ENCODE measurements at regions not wholly inside any gene's neighbourhood (a gene's known extent, or its start where the extent isn't known, plus 50 kb on each side); places are given as distances from the start of the nearest gene placed in this dataset.

DNA sequence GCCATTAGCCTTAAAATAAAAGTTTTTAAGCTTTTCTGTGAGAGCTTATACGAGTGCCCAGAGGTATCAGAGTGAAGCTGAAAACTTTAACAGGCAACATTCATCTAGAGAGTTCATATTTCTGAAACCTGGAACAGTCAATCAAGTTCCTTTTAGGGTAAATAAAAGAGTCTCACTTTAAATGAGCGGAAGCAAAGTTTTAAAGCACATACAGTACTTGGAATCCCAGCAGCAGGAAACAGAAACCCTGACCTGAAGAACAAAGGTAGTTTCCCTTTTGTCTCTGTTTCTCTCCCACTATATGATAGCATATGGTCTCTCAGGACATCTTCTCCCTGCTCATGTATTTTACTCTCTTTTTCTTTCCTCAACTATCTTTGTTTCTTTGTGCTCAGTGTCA, 153.0 kb downstream of the ASB9 start:
- no peaks in the 10 kb centered on the region for H4K20me1 ChIP-seq (ENCODE audit: insufficient read depth)
- in situ Hi-C loops (cut with MboI) = no loop called here
- TF ChIP-seq EZH2 (IDR thresholded peaks at IDR 0.05; ENCODE audit: insufficient read depth, poor library complexity, severe bottlenecking) = no peak
- no peak for TF ChIP-seq EZH2phosphoT487 (IDR thresholded peaks at IDR 0.05; ENCODE audit: insufficient read depth, low read depth)

DNA sequence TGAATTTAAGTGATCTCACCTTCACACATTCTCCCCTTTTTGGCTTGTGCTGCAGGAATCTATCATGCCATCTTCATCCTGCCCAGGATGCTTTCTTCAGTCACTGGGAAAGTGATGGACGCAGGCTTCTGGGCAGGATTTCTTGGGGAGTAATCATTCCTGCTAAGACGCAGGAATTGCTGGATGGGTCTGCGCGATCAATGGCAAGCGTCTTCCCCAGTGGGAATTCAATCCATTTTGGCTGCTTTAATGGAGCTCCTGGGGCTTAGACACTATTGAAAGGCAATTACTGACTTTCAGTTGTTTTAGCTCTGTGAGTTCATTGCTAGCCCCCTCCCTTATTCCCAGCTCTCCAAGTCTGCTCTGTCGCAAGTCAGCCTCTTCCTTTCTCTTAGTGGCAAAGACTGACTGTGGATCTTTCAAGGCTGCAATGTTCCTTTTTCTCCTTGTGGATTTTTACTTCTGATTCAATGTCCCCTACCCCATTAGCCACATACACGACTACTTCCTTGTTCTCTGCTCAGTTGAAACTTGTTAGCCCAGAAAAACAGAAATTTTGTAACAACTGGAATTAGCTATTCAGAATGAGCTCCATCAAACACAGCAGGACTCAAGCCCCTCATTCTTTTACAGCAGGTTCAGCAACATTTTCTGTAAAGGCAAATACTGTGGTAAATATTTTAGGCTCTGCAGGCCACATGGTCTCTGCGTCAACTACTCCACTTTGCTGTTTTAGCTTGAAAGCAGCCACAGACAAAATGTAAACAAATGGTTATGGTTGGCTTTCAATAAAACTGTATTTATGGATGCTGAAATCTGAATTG, 154.9 kb downstream of the ASB9 start:
- Histone ChIP-seq H4K20me1 (ENCODE audit: insufficient read depth) (no peaks in the 10 kb centered on the region), H3K9me2 (ENCODE audit: insufficient read depth) (no peaks in the 10 kb centered on the region), H3K4me3 (no peak overlapping the region), H3K4me1 (ENCODE audit: insufficient read depth) (no peaks in the 10 kb centered on the region), H3K79me2 (ENCODE audit: insufficient read depth) (no peaks in the 10 kb centered on the region), H3F3A (ENCODE audit: insufficient read depth) (no peaks in the 10 kb centered on the region), H3K27ac (no peak overlapping the region), H3K36me3 (ENCODE audit: low read depth) (no peaks in the 10 kb centered on the region), H3K27me3 (replicated peaks; ENCODE audit: insufficient read depth) (no peaks in the 10 kb centered on the region), H3K9me3 (ENCODE audit: low read depth) (no peaks in the 10 kb centered on the region), H3K9ac (no peak overlapping the region), H2AFZ (no peak overlapping the region), H3K4me2 (ENCODE audit: unreplicated experiment) (no peak overlapping the region)
- 20 to 27% methylated on average over 8 of the region's 8 CpGs for WGBS, 2 experiments (ENCODE audit: low coverage in 1 of 2, low lambda C conversion rate in 2 of 2, missing lambda C conversion rate in 2 of 2)
- no peak for DNase-seq
- no peak for TF ChIP-seq EZH2 (IDR thresholded peaks at IDR 0.05; ENCODE audit: insufficient read depth, poor library complexity, severe bottlenecking)
- in situ Hi-C loops (cut with MboI) = no loop called here

More for the DNA sequence above, 153.0 kb downstream of the ASB9 start:
- Histone ChIP-seq H3K9ac (no peak overlapping the region), H2AFZ (no peak overlapping the region), H3K9me2 (ENCODE audit: insufficient read depth) (no peaks in the 10 kb centered on the region), H3K36me3 (ENCODE audit: low read depth) (no peaks in the 10 kb centered on the region), H3K27me3 (replicated peaks; ENCODE audit: insufficient read depth) (no peaks in the 10 kb centered on the region), H3K79me2 (ENCODE audit: insufficient read depth) (no peaks in the 10 kb centered on the region), H3K4me1 (ENCODE audit: insufficient read depth) (no peaks in the 10 kb centered on the region), H3K27ac (no peak overlapping the region), H3K4me3 (no peak overlapping the region), H3K9me3 (ENCODE audit: low read depth) (no peaks in the 10 kb centered on the region), H3K4me2 (ENCODE audit: unreplicated experiment) (no peak overlapping the region), H3F3A (ENCODE audit: insufficient read depth) (no peaks in the 10 kb centered on the region)
- no peak for DNase-seq
- WGBS, 2 experiments (ENCODE audit: low coverage in 1 of 2, low lambda C conversion rate in 2 of 2, missing lambda C conversion rate in 2 of 2) = 24 to 26% methylated on average over 2 of the region's 2 CpGs

DNA sequence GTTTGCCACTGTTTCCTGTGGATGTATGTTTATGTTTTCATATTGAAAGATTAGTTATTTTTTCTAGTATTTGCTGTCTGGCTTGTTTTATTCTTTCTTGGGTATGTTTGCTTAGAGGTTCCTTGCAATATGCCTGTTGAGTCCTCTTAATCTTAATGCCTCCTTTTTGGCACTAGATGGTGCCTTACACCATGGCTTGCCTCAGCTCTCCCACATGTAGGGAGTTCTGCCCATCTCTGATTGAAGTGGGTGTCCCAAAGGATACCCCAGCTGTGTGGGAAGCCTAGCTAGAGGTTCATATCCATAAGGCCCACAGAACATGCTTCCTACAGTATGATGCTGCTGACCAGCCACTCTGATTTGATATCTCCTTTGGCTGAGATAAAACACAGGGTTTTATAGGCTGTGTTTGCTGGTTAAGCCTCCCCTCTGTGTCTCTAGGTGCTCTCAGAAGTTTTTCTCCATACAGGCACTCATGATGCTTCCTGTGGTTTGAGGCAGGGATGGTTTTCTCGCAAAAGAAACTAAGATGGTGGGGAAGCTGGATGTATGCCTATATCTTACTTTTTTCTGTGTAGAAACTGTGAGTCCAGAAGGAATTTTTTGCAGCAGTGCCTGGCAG, 162.4 kb downstream of the ASB9 start:
- WGBS, 2 experiments (ENCODE audit: low coverage in 1 of 2, low lambda C conversion rate in 2 of 2, missing lambda C conversion rate in 2 of 2) = 14 to 50% methylated on average over 1 of the region's 1 CpG
- Histone ChIP-seq H3K9me3 (ENCODE audit: low read depth) (no peaks in the 10 kb centered on the region), H3K27ac (no peak overlapping the region), H3K36me3 (ENCODE audit: low read depth) (no peaks in the 10 kb centered on the region), H3K27me3 (replicated peaks; ENCODE audit: insufficient read depth) (no peaks in the 10 kb centered on the region), H3K9me2 (ENCODE audit: insufficient read depth) (no peaks in the 10 kb centered on the region), H3F3A (ENCODE audit: insufficient read depth) (no peaks in the 10 kb centered on the region), H3K4me2 (ENCODE audit: unreplicated experiment) (no peak overlapping the region), H4K20me1 (ENCODE audit: insufficient read depth) (no peaks in the 10 kb centered on the region), H3K4me3 (no peak overlapping the region), H3K79me2 (ENCODE audit: insufficient read depth) (no peaks in the 10 kb centered on the region), H3K9ac (no peak overlapping the region), H3K4me1 (ENCODE audit: insufficient read depth) (no peaks in the 10 kb centered on the region), H2AFZ (no peak overlapping the region)
- DNase-seq = no peak
- TF ChIP-seq EZH2 (IDR thresholded peaks at IDR 0.05; ENCODE audit: insufficient read depth, poor library complexity, severe bottlenecking) (no peak), EZH2phosphoT487 (IDR thresholded peaks at IDR 0.05; ENCODE audit: insufficient read depth, low read depth) (no peak)
- in situ Hi-C loops (cut with MboI) = no loop called here

DNA sequence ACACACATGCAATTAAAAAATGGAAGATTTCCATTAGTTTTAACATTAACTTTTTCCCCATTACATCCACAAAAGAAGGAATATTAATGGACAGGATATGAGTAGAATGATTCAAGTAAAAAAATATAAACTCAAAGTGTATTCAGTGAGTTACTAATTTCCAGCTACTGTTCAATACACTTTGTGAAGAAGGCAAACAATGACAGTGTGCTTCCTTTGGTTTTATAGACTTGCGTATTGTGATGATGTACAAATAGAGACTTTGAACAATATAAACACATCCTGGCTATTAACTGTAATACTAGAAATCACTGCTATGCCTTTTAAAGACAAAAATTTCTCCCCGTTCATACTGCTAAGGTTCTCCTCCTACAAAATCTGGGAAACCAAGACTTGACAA, 171.4 kb downstream of the ASB9 start:
- no peaks in the 10 kb centered on the region for H3K4me1 ChIP-seq (ENCODE audit: insufficient read depth)
- no peaks in the 10 kb centered on the region for H3K9me2 ChIP-seq (ENCODE audit: insufficient read depth)
- H3K27me3 ChIP-seq (replicated peaks; ENCODE audit: insufficient read depth) = no peaks in the 10 kb centered on the region
- H3K9me3 ChIP-seq (ENCODE audit: low read depth) = no peaks in the 10 kb centered on the region
- no peaks in the 10 kb centered on the region for H4K20me1 ChIP-seq (ENCODE audit: insufficient read depth)
- no peaks in the 10 kb centered on the region for H3K36me3 ChIP-seq (ENCODE audit: low read depth)
- no peak for TF ChIP-seq EZH2phosphoT487 (IDR thresholded peaks at IDR 0.05; ENCODE audit: insufficient read depth, low read depth)
- H3K9ac ChIP-seq = no peak overlapping the region
- WGBS, 2 experiments (ENCODE audit: low coverage in 1 of 2, low lambda C conversion rate in 2 of 2, missing lambda C conversion rate in 2 of 2) = 42 to 45% methylated on average over 2 of the region's 2 CpGs
- H3K4me3 ChIP-seq = no peak overlapping the region
- H3F3A ChIP-seq (ENCODE audit: insufficient read depth) = no peaks in the 10 kb centered on the region
- H2AFZ ChIP-seq = no peak overlapping the region
- no peak for DNase-seq
- H3K79me2 ChIP-seq (ENCODE audit: insufficient read depth) = no peaks in the 10 kb centered on the region
- no peak overlapping the region for H3K27ac ChIP-seq
- in situ Hi-C loops (cut with MboI) = no loop called here
- no peak overlapping the region for H3K4me2 ChIP-seq (ENCODE audit: unreplicated experiment)

All from GM23248 (cell line).